HG03521 (cell line): ENCODE measurements at regions not wholly inside any gene's neighbourhood (a gene's known extent, or its start where the extent isn't known, plus 50 kb on each side); places are given as distances from the start of the nearest gene placed in this dataset.
"Not testable (repeated sequence)": the region's sequence is repeated elsewhere in the genome, so short reads cannot be mapped to it uniquely, and the experiment has no call there.

Experiments
- ATAC-seq: cut with Tn5 transposase; IDR thresholded peaks from one replicate; pipeline ENCODE4 v1.9.1; 2021; ENCODE audit warnings: mild to moderate bottlenecking, moderate library complexity; ENCODE audit not compliant: unreplicated experiment

GRCh38 chr10:64626924-64627323, 1105.7 kb downstream of the REEP3 start:
- ATAC-seq: no peak

- no peak for ATAC-seq
Observed at GRCh38 chr10:64630534-64630933, 1109.3 kb downstream of the REEP3 start.

GRCh38 chr10:64635906-64636305, 1114.7 kb downstream of the REEP3 start:
- ATAC-seq: no peak

GRCh38 chr10:64636461-64636860, 1115.3 kb downstream of the REEP3 start:
- ATAC-seq: no peak

GRCh38 chr10:64637939-64638338, 1116.7 kb downstream of the REEP3 start:
- ATAC-seq: no peak

GRCh38 chr10:64648915-64649314, 1127.7 kb downstream of the REEP3 start:
- no peak for ATAC-seq

GRCh38 chr10:64658528-64658927, 1137.3 kb downstream of the REEP3 start:
- ATAC-seq: no peak

GRCh38 chr10:64659311-64659710, 1138.1 kb downstream of the REEP3 start:
- ATAC-seq: no peak

GRCh38 chr10:64682043-64682442, 1160.8 kb downstream of the REEP3 start:
- no peak for ATAC-seq

GRCh38 chr10:64690194-64690593, 1169.0 kb downstream of the REEP3 start:
- ATAC-seq: no peak

GRCh38 chr10:64699244-64699643, 1178.0 kb downstream of the REEP3 start:
- ATAC-seq: no peak

GRCh38 chr10:64702086-64702485, 1180.9 kb downstream of the REEP3 start:
- not testable (repeated sequence) for ATAC-seq

GRCh38 chr10:64708884-64709681, 1187.9 kb downstream of the REEP3 start:
- ATAC-seq: no peak

GRCh38 chr10:64726466-64726865, 1205.3 kb downstream of the REEP3 start:
- no peak for ATAC-seq

- no peak for ATAC-seq
Observed at GRCh38 chr10:64731016-64731415, 1209.8 kb downstream of the REEP3 start.

- ATAC-seq: no peak
Observed at GRCh38 chr10:64732372-64732957, 1211.3 kb downstream of the REEP3 start.

GRCh38 chr10:64733980-64734379, 1212.8 kb downstream of the REEP3 start:
- ATAC-seq: peak; percentile 49

- ATAC-seq: no peak
Observed at GRCh38 chr10:64738462-64738861, 1217.3 kb downstream of the REEP3 start.

- ATAC-seq: no peak
Observed at GRCh38 chr10:64745565-64745964, 1224.4 kb downstream of the REEP3 start.

- ATAC-seq: no peak
Observed at GRCh38 chr10:64750672-64751071, 1229.5 kb downstream of the REEP3 start.

GRCh38 chr10:64753516-64753915, 1232.3 kb downstream of the REEP3 start:
- ATAC-seq: no peak

GRCh38 chr10:64760371-64760770, 1239.2 kb downstream of the REEP3 start:
- no peak for ATAC-seq

- ATAC-seq: no peak
Observed at GRCh38 chr10:64762861-64763260, 1241.7 kb downstream of the REEP3 start.
